Upper lobe of left lung (tissue), 6 donors: ENCODE measurements at regions not wholly inside any gene's neighbourhood (a gene's known extent, or its start where the extent isn't known, plus 50 kb on each side); places are given as distances from the start of the nearest gene placed in this dataset.

Source experiments
- ATAC-seq, 2 donors: fragments of 200-7000 bp; cut with Tn5 transposase; one replicate each; pipeline ENCODE4 v1.9.1; 2022; ENCODE audit warnings: mild to moderate bottlenecking in 2 of 2, moderate library complexity in 2 of 2; ENCODE audit not compliant: low FRiP score in 2 of 2
- DNase-seq, 2 donors: peaks; one replicate each; pipeline ENCODE4 v3.0.0-alpha.2; 2019 to 2020
- H3K27ac ChIP-seq, 4 donors: fragments of 200-600 bp; sonication (generic); one replicate each; pipeline ENCODE4 v1.5.1; 2016 to 2019
- H3K27me3 ChIP-seq, 4 donors: fragments of 200-600 bp; sonication (generic); one replicate each; pipeline ENCODE4 v1.5.1; 2017 to 2019
- H3K36me3 ChIP-seq, 4 donors: fragments of 200-600 bp; sonication (generic); one replicate each; pipeline ENCODE4 v1.5.1; 2016 to 2019
- H3K4me1 ChIP-seq, 4 donors: fragments of 200-600 bp; sonication (generic); one replicate each; pipeline ENCODE4 v1.5.1; 2018 to 2019
- H3K4me3 ChIP-seq, 4 donors: fragments of 200-600 bp; sonication (generic); one replicate each; pipeline ENCODE4 v1.5.1; 2017 to 2019; ENCODE audit warnings: mild to moderate bottlenecking in 2 of 4, moderate library complexity in 1 of 4
- H3K9me3 ChIP-seq, 4 donors: fragments of 200-600 bp; sonication (generic); one replicate each; pipeline ENCODE4 v1.5.1; 2018 to 2019
- CTCF ChIP-seq, 6 experiments: fragments of 450-650 bp in 4 of 6; fragments of 200-600 bp in 2 of 6; sonication (generic) in 2 of 6; IDR thresholded peaks; one replicate each; pipeline ENCODE4 v1.5.1; 2016 to 2019; ENCODE audit warnings: antibody characterized with exemption in 6 of 6
- EP300 ChIP-seq, 4 donors: sonication (generic); formaldehyde crosslinking; IDR thresholded peaks; one replicate each; pipeline ENCODE4 v1.5.1; 2017; ENCODE audit warnings: antibody characterized with exemption in 4 of 4, control low read depth in 2 of 4
- POLR2A ChIP-seq, 4 donors: fragments of 450-650 bp; IDR thresholded peaks; one replicate each; pipeline ENCODE4 v1.5.1; 2016 to 2017; ENCODE audit warnings: antibody characterized with exemption in 4 of 4, mild to moderate bottlenecking in 2 of 4
- POLR2AphosphoS5 ChIP-seq, 2 donors: sonication (generic); formaldehyde crosslinking; IDR thresholded peaks; one replicate each; pipeline ENCODE4 v1.5.1; 2017; ENCODE audit warnings: antibody characterized with exemption in 2 of 2
- WGBS, 2 donors: methylation state at CpG; one replicate each; pipeline ENCODE4 v1.1.5; 2017 to 2018; 5-methylcytosine and 5-hydroxymethylcytosine counted together
- donor health status: DM: no; HTN: no; CAD: no; lungs with moderate emphysema.
- donor health status: DM: no; HTN: yes; CAD: no; lungs with severe emphysema.

GRCh38 chr10:10431422-10432066 lies 586.1 kb upstream of the CELF2 start:
- Histone ChIP-seq H3K4me3 (no peak overlapping the region), H3K9me3 (no peaks in the 10 kb centered on the region), H3K36me3 (no peaks in the 10 kb centered on the region), H3K27ac (no peak overlapping the region), H3K4me1 (no peaks in the 10 kb centered on the region), H3K27me3 (no peaks in the 10 kb centered on the region)
- no peak for ATAC-seq
- TF ChIP-seq CTCF (IDR thresholded peaks at IDR 0.05): no peak
- TF ChIP-seq POLR2A (IDR thresholded peaks at IDR 0.05): no peak
- TF ChIP-seq EP300 (IDR thresholded peaks at IDR 0.05): no peak
- no peak for TF ChIP-seq POLR2AphosphoS5 (IDR thresholded peaks at IDR 0.05)
- 69 to 76% methylated on average over 5 of the region's 5 CpGs for WGBS, 2 donors
- DNase-seq: no peak

GRCh38 chr10:10432296-10433035 lies 585.2 kb upstream of the CELF2 start:
- Histone ChIP-seq H3K4me3 (no peak overlapping the region), H3K4me1 (no peaks in the 10 kb centered on the region), H3K9me3 (no peaks in the 10 kb centered on the region), H3K27me3 (no peaks in the 10 kb centered on the region), H3K36me3 (no peaks in the 10 kb centered on the region), H3K27ac (no peak overlapping the region)
- WGBS, 2 donors: 69 to 72% methylated on average over 9 of the region's 9 CpGs
- no peak for ATAC-seq
- no peak for DNase-seq
- TF ChIP-seq CTCF (IDR thresholded peaks at IDR 0.05): no peak
- TF ChIP-seq EP300 (IDR thresholded peaks at IDR 0.05): no peak
- TF ChIP-seq POLR2AphosphoS5 (IDR thresholded peaks at IDR 0.05): no peak
- TF ChIP-seq POLR2A (IDR thresholded peaks at IDR 0.05): no peak

GRCh38 chr10:10434312-10434711 lies 583.4 kb upstream of the CELF2 start:
- Histone ChIP-seq H3K9me3 (no peaks in the 10 kb centered on the region), H3K27me3 (no peaks in the 10 kb centered on the region), H3K27ac (no peak overlapping the region), H3K4me1 (no peaks in the 10 kb centered on the region), H3K36me3 (no peaks in the 10 kb centered on the region), H3K4me3 (no peak overlapping the region)
- DNase-seq (no peak), ATAC-seq (no peak)
- no peak for TF ChIP-seq POLR2A (IDR thresholded peaks at IDR 0.05)
- TF ChIP-seq POLR2AphosphoS5 (IDR thresholded peaks at IDR 0.05): no peak
- TF ChIP-seq EP300 (IDR thresholded peaks at IDR 0.05): no peak
- TF ChIP-seq CTCF (IDR thresholded peaks at IDR 0.05): no peak
- 68 to 89% methylated on average over 4 of the region's 4 CpGs for WGBS, 2 donors

GRCh38 chr10:10437886-10438285 lies 579.8 kb upstream of the CELF2 start:
- H3K4me3 ChIP-seq: no peak overlapping the region
- H3K4me1 ChIP-seq: no peaks in the 10 kb centered on the region
- no peak overlapping the region for H3K27ac ChIP-seq
- no peaks in the 10 kb centered on the region for H3K27me3 ChIP-seq
- no peak for ATAC-seq
- no peaks in the 10 kb centered on the region for H3K9me3 ChIP-seq
- 81 to 85% methylated on average over 4 of the region's 4 CpGs for WGBS, 2 donors
- DNase-seq: no peak
- TF ChIP-seq POLR2A (IDR thresholded peaks at IDR 0.05) (no peak), EP300 (IDR thresholded peaks at IDR 0.05) (no peak), POLR2AphosphoS5 (IDR thresholded peaks at IDR 0.05) (no peak), CTCF (IDR thresholded peaks at IDR 0.05) (no peak)
- no peaks in the 10 kb centered on the region for H3K36me3 ChIP-seq
